ENCODE measurements at regions not wholly inside any gene's neighbourhood (a gene's known extent, or its start where the extent isn't known, plus 50 kb on each side); places are given as distances from the start of the nearest gene placed in this dataset.
"Not testable (repeated sequence)": the region's sequence is repeated elsewhere in the genome, so short reads cannot be mapped to it uniquely, and the experiment has no call there.

DNA sequence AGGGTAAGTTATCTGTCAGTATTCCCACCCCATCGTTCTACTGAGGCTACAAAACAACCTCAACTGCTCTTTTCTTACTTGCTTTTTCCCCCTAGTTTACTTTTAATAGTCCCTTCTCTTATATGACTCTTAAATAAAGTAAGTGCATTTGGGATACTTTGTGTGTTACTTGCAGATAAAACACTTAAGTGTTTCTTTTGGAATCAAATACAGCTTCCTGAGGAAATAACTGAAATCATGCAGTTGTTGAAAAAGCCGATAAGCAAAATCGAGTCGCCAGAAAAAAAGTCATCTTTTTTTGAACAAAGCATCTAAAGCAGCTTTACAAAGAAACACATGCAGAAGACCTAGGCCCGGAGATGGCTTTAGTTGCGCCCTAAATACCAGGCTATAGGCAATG is 53.5 kb upstream of the EPB41L4A start:
- no peak for DNase-seq

DNA sequence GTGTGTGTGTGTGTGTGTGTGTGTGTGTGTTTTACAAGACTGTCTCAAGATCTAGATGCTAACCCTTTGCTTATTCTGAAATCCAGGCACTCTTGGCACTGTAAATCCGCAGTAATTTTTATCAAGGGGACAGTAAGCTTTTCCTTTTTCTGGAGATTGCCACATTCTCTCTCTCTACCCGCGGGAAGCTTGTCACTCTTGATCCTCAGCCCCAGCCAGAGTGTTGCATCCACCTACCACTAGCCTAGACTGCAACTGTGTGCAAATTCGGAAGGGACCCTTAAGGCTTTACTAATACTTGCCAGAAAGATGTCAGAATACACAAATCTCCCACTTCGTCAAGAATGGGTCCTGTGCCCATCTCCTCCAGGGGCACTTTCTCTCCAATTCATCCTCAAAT is 54.9 kb upstream of the EPB41L4A start:
- no peak for DNase-seq

DNA sequence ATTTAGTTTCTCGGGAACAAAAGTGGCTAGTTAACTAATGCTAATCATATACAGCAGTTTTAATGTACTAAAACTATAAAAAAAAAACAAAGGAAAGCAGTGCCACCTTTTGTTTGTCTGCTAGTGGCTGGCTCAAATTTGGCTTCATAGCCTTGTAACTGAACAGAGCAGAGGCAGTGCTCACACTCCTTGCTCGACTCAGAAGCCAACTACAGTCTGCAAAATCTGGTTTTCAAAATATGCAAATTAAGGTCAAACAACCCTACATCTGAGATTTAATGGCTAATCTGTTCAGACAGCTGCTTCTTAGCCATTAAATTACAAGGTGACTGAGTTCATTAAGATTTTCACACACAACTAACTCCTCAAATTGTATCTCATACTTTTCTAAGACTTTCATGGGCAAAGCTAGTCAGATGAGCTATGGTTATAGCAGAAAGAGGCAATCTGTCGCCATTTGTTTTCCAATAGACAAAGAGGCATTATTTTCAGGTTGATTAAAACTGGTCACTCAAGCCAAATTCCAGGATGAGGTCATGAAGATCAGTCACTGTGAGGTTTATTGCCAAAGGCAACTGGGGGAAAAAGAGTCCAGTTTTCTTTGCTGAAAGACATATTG is 56.8 kb upstream of the EPB41L4A start:
- no peak for DNase-seq

DNA sequence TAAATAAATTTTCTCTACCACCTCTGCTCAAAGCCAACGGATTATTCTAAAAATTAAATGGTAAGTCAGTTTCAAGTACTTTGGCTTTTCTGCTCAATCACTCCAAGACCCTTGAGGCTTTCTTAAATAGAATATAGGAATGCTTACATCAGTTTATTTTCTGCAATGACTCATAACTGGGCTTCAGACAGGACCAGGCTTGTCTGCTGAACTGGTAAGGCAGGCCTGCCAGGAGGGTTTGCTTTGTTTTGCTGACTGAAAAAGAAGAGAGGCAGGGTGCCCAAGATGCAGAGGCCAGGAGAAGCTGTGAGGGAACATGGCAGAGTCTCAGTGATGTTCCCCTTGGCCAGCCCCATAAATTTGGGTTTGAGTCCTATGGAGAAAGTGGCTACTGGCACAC is 60.3 kb upstream of the EPB41L4A start:
- DNase-seq = no peak

DNA sequence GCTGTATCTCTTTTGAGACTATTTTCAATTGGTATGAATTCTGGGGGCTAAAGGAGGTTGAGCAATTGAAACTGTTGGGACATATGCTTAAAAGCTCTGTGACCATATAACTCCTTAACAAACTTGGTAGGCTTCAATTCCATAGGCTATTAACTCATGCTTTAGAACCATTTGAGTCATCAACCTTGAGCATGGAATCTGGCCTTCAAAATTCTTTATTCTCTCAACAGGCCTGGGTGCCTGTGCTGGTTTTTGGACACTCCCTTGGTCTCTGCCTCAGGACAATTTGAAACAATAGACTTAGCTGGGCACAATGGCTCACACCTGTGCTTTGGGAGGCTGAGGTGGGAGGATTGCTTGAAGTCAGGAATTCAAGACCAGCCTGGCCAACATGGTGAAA is 61.4 kb upstream of the EPB41L4A start:
- no peak for DNase-seq

DNA sequence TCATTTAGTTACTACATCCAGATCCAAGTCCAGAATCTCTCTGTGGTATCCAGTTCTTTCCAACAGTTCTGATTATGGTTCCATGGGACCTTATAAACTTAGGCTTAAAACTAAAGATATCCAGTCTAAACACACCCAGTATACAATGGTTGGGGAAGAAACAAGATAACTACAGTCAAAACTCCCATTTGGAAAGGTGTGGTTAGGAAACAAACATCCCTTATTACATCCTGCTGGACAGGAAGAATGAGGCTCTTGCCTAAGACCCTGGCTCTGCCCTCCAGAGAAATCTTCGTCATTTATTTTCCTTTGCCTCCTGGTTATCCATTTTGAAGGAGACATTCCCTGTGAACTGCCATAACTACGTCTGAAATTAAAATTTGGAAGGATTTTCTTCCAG is 64.6 kb upstream of the EPB41L4A start:
- DNase-seq = no peak

DNA sequence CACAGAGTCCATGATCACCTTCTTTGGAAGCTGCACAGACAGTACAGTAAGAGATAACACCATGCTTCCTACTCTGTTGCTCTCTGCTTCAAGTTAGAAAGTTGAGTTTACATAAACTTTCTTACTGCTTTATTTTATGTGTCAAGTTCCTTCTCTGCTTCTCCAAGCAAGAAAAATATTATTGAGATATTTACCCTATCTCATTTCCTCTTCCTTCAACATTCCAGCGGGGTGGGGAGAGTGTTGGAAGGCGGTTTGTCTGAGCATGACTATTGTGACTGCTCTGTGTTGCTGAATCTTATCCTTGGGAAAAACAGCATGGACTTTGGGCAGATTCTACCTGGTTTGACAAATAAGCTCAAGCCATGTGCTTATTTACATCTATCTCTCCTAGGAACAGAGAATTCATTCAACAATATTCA is 66.9 kb upstream of the EPB41L4A start:
- no peak for DNase-seq

DNA sequence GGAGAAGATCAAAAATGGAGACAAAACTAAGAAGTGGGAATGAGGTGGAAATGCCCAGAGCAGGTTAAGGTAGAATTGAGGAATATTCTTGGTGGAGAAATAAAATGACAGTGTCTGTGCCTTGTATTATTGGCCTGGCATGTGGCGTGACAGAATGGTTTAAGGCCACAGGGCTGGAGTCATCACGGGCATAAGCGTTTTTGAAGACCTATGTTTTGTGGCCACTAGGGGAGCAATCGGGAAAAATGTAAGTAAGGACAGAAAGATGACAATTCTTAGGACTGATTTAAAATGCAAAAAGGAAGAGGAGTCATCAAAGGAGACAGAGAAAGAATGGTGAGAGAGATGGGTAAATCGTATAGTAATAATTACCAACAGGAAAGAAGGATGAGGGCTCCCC is 72.2 kb upstream of the EPB41L4A start:
- DNase-seq = no peak

DNA sequence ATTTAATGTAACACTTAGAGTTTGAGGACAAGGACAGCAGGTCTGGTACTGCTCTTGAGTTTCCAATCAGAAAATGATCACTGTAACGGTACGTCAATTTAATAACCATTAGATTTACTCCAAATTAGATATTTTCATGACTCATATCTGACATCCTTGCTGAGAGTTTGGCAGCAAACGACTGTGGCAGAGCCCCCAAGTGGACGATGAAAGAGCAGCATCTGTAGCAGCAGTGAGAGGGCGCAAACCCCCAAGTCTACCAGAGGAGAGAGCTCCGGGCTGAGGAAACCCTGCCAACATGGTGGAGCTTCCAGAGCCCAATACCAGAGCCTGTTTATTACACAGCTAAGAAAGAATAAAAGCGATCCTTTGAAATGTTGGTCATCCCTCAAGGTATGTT is 73.2 kb upstream of the EPB41L4A start:
- peak; percentile 1 for DNase-seq

DNA sequence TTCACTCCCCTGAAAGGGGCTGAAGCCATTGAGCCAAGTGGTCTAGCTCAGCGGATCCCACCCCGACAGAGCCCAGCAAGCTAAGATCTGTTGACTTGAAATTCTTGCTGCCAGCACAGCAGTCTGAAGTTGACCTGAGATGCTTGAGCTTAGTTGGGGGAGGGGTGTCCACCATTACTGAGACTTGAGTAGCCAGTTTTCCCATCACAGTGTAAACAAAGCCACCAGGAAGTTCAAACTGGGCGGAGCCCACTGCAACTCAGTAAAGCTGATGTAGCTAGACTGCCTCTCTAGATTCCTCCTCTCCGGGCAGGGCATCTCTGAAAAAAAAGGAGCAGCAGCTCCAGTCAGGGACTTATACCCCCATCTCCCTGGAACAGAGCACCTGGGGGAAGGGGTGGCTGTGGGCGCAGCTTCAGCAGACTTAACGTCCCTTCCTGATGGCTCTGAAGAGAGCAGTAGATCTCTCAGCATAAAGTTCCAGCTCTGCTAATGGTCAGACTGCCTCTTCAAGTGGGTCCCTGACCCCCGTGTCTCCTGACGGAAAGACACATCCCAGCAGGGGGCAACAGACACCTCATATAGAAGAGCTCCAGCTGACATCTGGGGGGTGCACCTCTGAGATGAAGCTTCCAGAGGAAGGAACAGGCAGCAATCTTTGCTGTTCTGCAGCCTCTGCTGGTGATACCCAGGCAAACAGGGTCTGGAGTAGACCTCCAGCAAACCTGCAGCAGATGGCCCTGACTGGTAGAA is 84.8 kb upstream of the EPB41L4A start:
- DNase-seq = not testable (repeated sequence)

DNA sequence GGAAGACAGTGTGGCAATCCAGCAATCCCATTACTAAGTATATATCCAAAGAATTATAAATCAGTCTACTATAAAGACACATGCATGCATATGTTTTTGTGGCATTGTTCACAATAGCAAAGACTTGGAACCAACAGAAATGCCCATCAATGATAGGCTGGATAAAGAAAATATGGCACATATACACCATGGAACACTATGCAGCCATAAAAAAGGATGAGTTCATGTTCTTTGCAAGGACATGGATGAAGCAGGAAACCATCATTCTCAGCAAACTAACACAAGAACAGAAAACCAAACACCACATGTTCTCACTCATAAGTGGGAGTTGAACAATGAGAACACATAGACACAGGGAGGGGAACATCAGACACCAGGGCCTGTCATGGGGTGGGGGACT is 90.0 kb upstream of the EPB41L4A start:
- DNase-seq = not testable (repeated sequence)

DNA sequence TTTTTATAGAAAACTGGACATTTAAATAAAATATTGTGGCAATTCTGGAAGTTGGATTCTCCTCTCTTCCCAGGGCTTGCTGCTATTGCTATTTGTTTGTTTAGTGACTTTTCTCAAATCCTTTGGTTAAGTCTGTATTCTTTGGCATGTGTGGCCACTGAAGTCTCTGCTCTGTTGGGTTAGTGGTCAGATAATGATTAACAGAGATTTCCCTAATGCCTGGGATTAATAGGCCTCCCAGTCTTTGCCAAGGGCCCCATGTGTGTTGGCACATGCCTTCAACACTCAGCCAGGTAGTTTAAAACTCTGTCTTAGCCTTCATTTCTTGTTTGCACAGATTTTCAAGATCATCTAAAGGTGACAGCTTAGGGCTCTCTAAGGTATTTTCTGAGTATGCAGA is 92.8 kb upstream of the EPB41L4A start:
- DNase-seq = no peak

DNA sequence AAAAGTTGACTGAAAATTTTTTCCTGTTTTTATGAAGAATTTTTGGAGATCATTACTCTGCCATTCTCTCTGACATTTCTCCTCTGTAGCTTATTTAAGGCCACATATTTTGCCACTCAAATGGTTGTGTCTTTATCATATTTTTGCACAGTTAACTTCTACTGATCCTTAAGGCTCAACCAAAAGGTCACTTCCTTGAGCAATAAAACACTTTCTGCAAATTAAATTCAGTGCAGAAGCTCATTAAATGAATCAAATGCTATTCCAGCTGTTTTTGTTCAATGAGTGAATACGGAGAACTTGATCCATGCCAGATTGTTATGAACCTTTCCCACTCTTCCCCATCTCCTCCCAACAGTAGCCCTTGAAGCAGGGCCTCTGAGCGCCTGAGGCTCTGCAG is 93.8 kb upstream of the EPB41L4A start:
- DNase-seq = no peak

DNA sequence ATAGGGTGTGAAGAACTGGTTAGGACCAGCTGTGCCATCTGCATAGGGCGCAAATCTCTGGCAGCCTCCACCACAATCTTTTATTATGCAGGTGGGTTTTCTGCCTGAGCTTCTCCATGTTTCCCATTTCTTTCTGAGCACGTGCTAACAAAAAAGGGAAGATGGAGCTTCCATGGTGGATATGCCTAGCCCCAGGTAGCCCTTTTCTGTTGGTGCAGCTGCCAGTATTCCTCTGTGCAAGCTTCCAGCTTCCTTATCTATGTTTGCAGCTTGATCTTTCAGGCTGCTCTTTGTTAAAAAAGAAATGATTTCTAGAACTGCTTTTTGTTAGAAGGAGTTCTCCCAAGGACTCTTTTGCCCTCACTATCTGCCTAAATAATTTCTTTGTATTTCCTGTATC is 95.0 kb upstream of the EPB41L4A start:
- DNase-seq = no peak

DNA sequence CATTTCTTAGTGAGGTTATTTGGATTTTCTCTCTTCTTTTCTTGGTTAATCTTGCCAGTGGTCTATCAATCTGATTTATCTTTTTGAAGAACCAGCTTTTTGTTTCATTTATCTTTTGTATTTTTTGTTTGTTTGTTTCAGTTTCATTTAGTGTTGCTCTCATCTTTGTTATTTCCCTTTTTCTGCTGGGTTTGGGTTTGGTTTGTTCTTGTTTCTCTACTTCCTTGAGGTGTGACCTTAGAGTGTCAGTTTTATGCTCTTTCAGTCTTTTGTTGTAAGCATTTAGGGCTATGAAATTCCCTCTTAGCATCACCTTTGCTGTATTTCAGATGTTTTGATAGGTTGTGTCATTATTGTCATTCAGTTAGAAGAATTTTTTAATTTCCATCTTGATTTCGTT is 101.4 kb upstream of the EPB41L4A start:
- not testable (repeated sequence) for DNase-seq

DNA sequence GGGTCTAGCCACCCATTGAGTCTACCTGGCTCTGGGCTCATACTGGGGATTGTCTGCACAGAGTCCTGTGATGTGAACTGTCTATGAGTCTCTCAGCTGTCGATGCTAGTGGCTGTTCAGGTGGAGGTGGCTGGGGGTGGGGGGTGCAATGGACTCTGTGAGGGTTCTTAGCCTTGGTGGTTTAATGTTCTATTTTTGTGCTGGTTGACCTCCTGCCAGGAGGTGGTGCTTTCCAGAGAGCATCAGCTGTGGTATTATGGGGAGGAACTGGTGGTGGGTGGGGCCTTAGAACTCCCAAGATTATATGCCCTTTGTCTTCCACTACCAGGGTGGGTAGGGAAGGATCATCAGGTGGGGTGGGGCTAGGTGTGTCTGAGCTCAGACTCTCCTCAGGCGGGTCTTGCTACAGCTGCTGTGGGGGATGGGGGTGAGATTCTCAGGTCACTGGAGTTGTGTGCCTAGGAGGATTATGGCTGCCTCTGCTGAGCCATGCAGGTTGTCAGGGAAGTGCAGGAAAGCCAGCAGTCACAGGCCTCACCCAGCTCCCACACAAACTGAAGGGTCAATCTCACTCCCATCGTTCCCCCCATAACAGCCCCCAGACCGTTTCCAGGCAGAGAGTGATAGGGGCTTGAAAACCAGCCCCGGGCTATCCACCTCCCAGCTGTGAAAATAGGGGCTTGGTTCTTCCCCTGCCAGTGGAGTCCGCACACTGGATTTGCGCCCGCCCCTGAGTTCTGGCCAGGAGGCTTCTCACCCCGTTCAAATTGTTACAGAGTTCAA is 104.0 kb upstream of the EPB41L4A start:
- DNase-seq = not testable (repeated sequence)

DNA sequence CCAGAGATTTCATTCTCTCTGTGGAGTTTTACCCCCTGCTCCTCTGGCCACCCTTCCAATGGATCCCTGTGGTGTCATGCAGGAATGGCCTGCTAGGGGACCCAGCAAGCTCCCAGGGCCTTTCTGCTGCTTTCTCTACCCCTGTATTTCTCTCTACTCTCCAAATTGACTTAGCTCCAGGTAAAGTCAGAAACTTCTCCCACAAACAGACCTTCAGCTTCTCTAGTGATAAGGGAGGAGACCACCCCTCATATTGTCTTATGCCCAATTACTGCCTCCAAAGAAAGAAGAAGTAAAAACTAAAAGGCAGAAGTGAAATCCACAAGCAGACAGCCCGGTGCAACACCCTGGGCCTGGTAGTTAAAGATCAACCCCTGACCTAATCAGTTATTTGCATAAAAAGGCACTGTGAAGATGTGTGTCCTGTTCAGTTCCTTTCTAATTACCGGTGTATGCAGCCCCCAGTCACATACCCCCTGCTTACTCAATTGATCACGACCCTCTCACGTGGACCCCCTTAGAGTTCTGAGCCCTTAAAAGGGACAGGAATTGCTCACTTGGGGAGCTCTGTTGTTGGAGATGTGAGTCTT is 104.7 kb upstream of the EPB41L4A start:
- DNase-seq = not testable (repeated sequence)

DNA sequence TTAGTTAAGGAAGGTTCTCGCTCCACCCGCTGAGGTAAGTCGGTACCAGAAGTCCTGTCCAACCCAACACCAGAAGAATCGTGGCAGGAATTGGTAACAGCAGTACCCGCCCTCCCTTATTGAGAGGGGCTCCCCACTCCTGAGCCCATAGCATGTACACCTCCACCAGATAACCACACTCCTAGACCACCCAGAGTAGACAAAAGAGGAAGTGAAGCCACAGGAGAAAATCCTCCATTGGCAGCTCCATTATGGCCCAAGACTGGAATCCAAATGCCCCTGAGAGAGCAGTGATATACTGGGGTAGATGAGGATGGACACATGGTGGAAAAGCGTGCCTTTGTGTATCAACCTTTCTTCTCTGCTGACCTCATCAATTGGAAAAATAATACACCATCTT is 106.1 kb upstream of the EPB41L4A start:
- no peak for DNase-seq

DNA sequence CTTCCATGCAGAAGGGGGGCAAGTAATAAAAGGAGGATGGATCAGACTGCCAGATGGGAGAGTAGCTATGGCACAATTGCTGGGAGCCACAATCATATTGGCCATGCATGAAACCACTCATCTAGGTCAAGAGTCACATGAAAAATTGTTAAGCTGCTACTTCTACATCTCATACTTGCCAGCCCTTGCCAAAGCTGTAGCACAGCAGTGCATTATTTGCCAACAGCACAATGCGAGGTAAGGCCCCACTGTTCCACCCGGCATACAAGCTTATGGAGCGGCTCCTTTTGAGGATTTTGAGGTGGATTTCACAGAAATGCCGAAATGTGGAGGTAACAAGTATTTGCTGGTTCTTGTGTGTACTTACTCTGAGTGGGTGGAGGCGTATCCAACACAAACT is 109.9 kb upstream of the EPB41L4A start:
- DNase-seq = no peak

DNA sequence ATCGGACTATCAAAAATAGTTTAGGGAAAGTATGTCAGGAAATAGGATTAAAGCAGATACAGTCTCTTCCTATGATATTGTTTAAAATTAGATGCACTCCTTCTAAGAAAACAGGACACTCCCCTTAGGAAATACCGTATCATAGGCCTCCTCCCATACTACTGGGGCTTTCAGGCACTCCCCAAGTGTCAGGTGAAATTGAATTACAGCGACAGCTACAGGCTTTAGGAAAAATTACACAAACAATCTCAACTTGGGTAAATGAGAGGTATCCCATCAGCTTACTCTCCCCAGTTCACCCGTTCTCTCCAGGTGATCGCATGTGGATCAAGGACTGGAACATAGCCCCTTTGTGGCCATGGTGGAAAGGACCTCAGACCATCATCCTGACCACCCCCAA is 110.4 kb upstream of the EPB41L4A start:
- DNase-seq = no peak

DNA sequence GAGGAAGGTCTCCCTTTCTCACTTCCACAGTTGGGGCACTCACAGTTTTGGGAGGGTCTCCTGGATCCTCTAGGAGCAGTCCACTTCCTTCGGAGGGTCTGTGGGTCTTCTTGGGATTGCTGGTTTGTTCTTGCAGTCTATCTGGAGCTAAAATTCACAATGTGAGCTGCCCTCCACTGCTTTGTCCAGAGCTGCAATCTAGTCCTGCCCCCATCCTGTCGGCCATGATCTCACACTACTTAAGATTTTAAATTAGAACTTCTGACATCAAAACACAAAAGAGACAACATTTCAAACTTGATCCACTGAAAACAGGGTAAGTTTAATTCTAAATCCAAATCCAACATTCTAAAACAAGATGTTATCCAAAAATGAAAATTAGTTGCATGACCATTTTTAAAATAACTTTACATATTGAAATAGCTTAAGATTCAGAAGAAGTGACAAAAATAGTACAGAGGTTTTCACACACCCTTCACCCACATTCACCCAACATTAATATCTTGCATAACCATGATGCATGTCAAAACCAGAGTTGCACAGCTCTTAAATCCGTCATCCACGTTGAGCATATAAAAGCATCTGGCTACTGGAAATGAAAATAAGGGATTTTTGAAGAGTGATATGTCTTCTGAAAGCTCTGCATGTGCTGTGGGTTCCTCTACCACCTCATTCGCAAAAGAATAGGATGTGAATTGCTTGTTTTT is 113.7 kb upstream of the EPB41L4A start:
- no peak for DNase-seq

DNA sequence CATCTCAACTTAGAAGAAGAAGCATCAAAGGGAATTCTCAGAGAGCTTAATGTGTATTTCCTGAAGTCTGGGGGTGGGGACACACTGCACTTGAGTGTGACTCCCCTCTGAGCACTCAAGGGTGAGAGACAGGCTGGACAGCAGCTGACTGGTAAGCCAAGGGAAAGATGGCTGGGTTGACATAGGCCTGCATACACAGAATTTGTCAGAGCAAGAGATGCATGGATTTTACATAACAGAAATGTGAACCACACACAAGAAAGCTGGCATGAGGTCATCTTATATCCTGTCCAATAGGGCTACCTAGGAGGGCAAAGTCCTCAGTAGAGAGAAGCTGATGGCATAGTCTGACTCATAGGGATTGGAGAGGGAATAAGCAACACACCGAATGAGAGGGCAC is 114.3 kb upstream of the EPB41L4A start:
- DNase-seq = no peak

DNA sequence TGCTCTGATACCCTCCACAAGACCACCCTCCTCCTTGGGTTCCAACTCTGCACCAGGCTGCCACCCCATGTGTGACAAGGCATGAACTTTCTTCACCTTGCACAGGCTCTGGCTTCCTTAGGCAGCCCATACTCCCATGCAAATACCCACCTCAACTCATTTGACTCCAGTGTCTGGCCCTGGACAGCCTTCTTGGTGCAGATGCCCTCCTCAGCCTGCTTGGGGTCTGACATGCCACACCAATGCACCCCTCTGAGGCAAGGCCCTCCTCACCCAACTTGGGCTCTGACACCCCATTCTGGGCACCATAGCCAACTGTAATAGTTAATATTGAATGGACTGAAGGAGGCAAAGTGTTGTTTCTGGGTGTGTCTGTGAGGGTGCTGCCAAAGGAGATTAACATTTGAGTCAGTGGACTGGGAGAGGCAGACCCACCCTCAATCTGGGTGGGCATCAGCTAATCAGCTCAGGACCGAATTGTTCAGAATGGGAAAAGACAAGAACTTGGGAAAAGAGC is 115.0 kb upstream of the EPB41L4A start:
- no peak for DNase-seq

All from NCI-H1092 (cell line).